A549 (cell line): ENCODE measurements at regions not wholly inside any gene's neighbourhood (a gene's known extent, or its start where the extent isn't known, plus 50 kb on each side); places are given as distances from the start of the nearest gene placed in this dataset.

Experiments
- HDAC2 ChIP-seq: fragments of 200-600 bp; sonication (generic); IDR thresholded peaks from 2 replicates; pipeline ENCODE4 v1.6.1; 2016
- MYC ChIP-seq: IDR thresholded peaks from 2 replicates; pipeline ENCODE4 v1.6.1; 2012; ENCODE audit warnings: mild to moderate bottlenecking, inconsistent platforms, low read length, improper control_type of control experiment, borderline replicate concordance
- POLR2A ChIP-seq: IDR thresholded peaks from 2 replicates; pipeline ENCODE4 v1.6.1; 2012; ENCODE audit warnings: mild to moderate bottlenecking, low read length
- TF ChIP-seq, protein P1 (sequence below): fragments of >200 bp; sonication (Bioruptor Twin); formaldehyde crosslinking; IDR thresholded peaks from 3 replicates; pipeline ENCODE4 v1.5.1; 2016

- TF ChIP-seq MYC (no peak), POLR2A (no peak), HDAC2 (no peak)
- TF ChIP-seq, protein P1, sequence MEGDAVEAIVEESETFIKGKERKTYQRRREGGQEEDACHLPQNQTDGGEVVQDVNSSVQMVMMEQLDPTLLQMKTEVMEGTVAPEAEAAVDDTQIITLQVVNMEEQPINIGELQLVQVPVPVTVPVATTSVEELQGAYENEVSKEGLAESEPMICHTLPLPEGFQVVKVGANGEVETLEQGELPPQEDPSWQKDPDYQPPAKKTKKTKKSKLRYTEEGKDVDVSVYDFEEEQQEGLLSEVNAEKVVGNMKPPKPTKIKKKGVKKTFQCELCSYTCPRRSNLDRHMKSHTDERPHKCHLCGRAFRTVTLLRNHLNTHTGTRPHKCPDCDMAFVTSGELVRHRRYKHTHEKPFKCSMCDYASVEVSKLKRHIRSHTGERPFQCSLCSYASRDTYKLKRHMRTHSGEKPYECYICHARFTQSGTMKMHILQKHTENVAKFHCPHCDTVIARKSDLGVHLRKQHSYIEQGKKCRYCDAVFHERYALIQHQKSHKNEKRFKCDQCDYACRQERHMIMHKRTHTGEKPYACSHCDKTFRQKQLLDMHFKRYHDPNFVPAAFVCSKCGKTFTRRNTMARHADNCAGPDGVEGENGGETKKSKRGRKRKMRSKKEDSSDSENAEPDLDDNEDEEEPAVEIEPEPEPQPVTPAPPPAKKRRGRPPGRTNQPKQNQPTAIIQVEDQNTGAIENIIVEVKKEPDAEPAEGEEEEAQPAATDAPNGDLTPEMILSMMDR = no peak
Measured at GRCh38 chr11:69394234-69394868, 87.1 kb upstream of the LINC01488 start.
